HEK293T (cell line): ENCODE measurements at regions not wholly inside any gene's neighbourhood (a gene's known extent, or its start where the extent isn't known, plus 50 kb on each side); places are given as distances from the start of the nearest gene placed in this dataset.

Experiments
- CTCF ChIA-PET: fragments of 350-600 bp; formaldehyde crosslinking; extraction: SDS; loops from one replicate; lab custom pipeline; 2021; ENCODE audit warnings: antibody characterized with exemption, inconsistent platforms; lab: Yijun Ruan, JAX
- POLR2A ChIA-PET: fragments of 350-600 bp; formaldehyde crosslinking; extraction: SDS; loops from one replicate; lab custom pipeline; 2020; ENCODE audit warnings: antibody characterized with exemption, inconsistent platforms; lab: Yijun Ruan, JAX
- DNase-seq: peaks from one replicate; pipeline ENCODE4 v3.0.0; 2012; ENCODE audit warnings: mixed read lengths; ENCODE audit errors: extremely low spot score
- ARNT ChIP-seq: fragments of 450-650 bp; IDR thresholded peaks from 2 replicates; pipeline ENCODE4 v1.6.1; 2017; ENCODE audit warnings: mild to moderate bottlenecking
- BHLHE40 ChIP-seq: fragments of 450-650 bp; IDR thresholded peaks from 2 replicates; pipeline ENCODE4 v1.6.1; 2016; ENCODE audit warnings: mild to moderate bottlenecking, moderate library complexity, borderline replicate concordance
- CTBP1 ChIP-seq: fragments of 450-650 bp; IDR thresholded peaks from 2 replicates; pipeline ENCODE4 v1.6.1; 2016; ENCODE audit warnings: borderline replicate concordance
- ELF4 ChIP-seq: fragments of 450-650 bp; IDR thresholded peaks from 2 replicates; pipeline ENCODE4 v1.6.1; 2017; ENCODE audit warnings: antibody characterized with exemption
- FOXA1 ChIP-seq: fragments of 450-650 bp; IDR thresholded peaks from 2 replicates; pipeline ENCODE4 v1.6.1; 2016; ENCODE audit warnings: mild to moderate bottlenecking
- FOXK2 ChIP-seq: fragments of 450-650 bp; IDR thresholded peaks from 2 replicates; pipeline ENCODE4 v1.6.1; 2016; ENCODE audit warnings: mild to moderate bottlenecking
- FOXM1 ChIP-seq: fragments of 450-650 bp; IDR thresholded peaks from 2 replicates; pipeline ENCODE4 v1.6.1; 2017; ENCODE audit warnings: mild to moderate bottlenecking, borderline replicate concordance
- HDGF ChIP-seq: fragments of 450-650 bp; IDR thresholded peaks from 2 replicates; pipeline ENCODE4 v1.6.1; 2017; ENCODE audit warnings: antibody characterized with exemption, borderline replicate concordance
- L3MBTL2 ChIP-seq: fragments of 450-650 bp; conservative IDR thresholded peaks from 2 replicates; pipeline ENCODE4 v1.6.1; 2016; ENCODE audit warnings: mild to moderate bottlenecking
- LEF1 ChIP-seq: fragments of 450-650 bp; IDR thresholded peaks from 2 replicates; pipeline ENCODE4 v1.6.1; 2017; ENCODE audit warnings: mild to moderate bottlenecking, borderline replicate concordance
- NFRKB ChIP-seq: fragments of 450-650 bp; IDR thresholded peaks from 2 replicates; pipeline ENCODE4 v1.6.1; 2016; ENCODE audit warnings: mild to moderate bottlenecking, moderate library complexity
- SP1 ChIP-seq: fragments of 450-650 bp; IDR thresholded peaks from 2 replicates; pipeline ENCODE4 v1.6.1; 2017
- SUZ12 ChIP-seq: fragments of 450-650 bp; IDR thresholded peaks from 2 replicates; pipeline ENCODE4 v1.6.1; 2016; ENCODE audit warnings: mild to moderate bottlenecking
- TARDBP ChIP-seq: fragments of 450-650 bp; IDR thresholded peaks from 2 replicates; pipeline ENCODE4 v1.6.1; 2016
- ZNF384 ChIP-seq: fragments of 450-650 bp; IDR thresholded peaks from 2 replicates; pipeline ENCODE4 v1.6.1; 2016
- TF ChIP-seq, protein P1 (sequence below): fragments of 450-650 bp; IDR thresholded peaks from 2 replicates; pipeline ENCODE4 v1.6.1; 2016

DNA sequence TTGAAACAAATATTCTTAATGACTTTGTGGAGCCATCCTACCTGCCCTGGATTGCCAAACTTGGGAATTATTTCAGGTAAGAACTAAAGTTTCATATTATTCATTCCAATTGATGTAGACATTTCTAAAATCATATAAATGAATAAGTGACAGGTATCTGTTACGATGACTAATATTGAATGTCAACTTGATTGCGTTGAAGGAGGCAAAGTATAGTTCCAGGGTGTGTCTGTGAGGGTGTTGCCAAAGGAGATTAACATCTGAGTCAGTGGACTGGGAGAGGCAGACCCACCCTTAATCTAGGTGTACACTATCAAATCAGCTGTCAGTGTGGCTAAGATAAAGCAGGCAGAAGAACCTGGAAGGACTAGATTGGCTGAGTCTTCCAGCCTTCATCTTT is 1688.4 kb upstream of the CDH9 start:
- no peak for DNase-seq
- POLR2A ChIA-PET: no interaction called here
- TF ChIP-seq NFRKB (no peak), TARDBP (no peak), ELF4 (no peak), ARNT (no peak), FOXM1 (no peak), SUZ12 (no peak), SP1 (no peak), L3MBTL2 (no peak), BHLHE40 (no peak), CTBP1 (no peak), FOXK2 (no peak), ZNF384 (no peak)
- TF ChIP-seq, protein P1, sequence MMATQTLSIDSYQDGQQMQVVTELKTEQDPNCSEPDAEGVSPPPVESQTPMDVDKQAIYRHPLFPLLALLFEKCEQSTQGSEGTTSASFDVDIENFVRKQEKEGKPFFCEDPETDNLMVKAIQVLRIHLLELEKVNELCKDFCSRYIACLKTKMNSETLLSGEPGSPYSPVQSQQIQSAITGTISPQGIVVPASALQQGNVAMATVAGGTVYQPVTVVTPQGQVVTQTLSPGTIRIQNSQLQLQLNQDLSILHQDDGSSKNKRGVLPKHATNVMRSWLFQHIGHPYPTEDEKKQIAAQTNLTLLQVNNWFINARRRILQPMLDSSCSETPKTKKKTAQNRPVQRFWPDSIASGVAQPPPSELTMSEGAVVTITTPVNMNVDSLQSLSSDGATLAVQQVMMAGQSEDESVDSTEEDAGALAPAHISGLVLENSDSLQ: no peak
- CTCF ChIA-PET: no interaction called here

DNA sequence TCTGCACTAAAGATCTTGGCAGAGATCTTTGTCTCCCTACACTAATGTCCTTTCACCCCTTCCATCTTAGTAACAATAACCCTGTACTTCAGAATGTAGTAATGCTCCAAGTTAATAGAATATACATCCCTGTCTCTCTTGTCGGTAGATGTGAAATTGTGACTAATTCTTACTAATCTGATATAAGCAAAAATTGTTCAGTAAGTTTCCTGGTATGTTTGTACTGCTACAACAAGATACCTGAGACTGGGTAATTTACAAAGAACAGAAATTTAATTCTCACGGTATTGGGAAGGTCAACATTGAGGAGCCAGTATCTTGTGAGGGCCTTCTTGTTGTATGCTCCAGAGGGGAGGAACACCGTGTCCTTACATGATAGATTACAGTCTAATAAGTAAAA is 1686.6 kb upstream of the CDH9 start:
- ChIA-PET POLR2A (no interaction called here), CTCF (no interaction called here)
- no peak for DNase-seq
- no peak for TF ChIP-seq BHLHE40
- TF ChIP-seq HDGF: no peak
- no peak for TF ChIP-seq NFRKB
- TF ChIP-seq CTBP1: no peak
- no peak for TF ChIP-seq ARNT
- no peak for TF ChIP-seq FOXK2
- TF ChIP-seq FOXA1: no peak
- TF ChIP-seq L3MBTL2: no peak

DNA sequence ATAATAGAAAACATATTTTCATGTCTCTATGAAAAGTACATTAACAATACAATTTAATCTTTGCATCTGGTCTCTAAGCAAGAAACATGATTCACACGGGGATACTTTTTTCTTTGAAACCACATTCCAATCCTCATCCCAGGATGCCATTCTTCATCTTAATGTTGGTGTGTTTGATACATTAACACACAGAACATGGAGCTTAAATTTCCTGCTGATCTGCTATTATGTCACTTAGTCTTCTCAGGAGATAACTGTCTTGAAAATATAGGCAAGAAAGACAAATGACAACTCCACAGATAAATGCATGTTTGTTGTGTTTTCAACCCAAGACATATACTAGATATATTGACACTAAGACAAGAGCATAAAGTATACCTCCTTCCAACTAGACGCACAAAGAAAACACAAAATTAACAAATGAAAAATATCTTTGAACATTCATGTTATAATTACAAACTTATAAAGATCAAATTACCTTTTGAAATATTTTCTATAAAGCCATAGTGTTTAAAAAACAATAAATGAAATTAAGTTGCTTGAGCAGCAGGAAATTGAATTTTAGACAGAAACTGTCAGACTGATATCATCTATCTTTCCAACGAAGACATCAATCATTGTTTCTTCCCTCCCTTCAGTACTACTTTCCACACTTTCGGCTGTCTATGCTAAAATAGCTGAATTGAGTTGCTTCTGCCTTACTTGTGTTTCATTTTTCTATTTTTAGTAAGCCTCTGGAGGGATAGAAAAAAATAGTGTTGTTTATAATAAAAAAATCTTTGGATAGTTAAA is 1676.7 kb upstream of the CDH9 start:
- no peak for DNase-seq
- TF ChIP-seq HDGF (no peak), NFRKB (no peak), TARDBP (no peak), ZNF384 (no peak), SUZ12 (no peak), FOXA1 (no peak), FOXK2 (no peak), LEF1 (no peak), L3MBTL2 (no peak), ARNT (no peak), BHLHE40 (no peak), ELF4 (no peak), CTBP1 (no peak), FOXM1 (no peak)
- TF ChIP-seq, protein P1: no peak
- ChIA-PET CTCF (no interaction called here), POLR2A (no interaction called here)

GRCh38 chr5:28710360-28710759 is 1672.0 kb upstream of the CDH9 start:
- ChIA-PET CTCF (no interaction called here), POLR2A (no interaction called here)
- DNase-seq: peak; percentile 4
- TF ChIP-seq SP1: no peak
- TF ChIP-seq SUZ12: no peak
- no peak for TF ChIP-seq FOXA1
- no peak for TF ChIP-seq HDGF
- TF ChIP-seq ELF4: no peak
- no peak for TF ChIP-seq TARDBP
- no peak for TF ChIP-seq L3MBTL2
- no peak for TF ChIP-seq BHLHE40
- no peak for TF ChIP-seq CTBP1
- no peak for TF ChIP-seq FOXM1
- TF ChIP-seq NFRKB: no peak
- TF ChIP-seq, protein P1: no peak
- no peak for TF ChIP-seq FOXK2
- no peak for TF ChIP-seq ZNF384
- TF ChIP-seq ARNT: no peak
- TF ChIP-seq LEF1: no peak

GRCh38 chr5:28708472-28708871 is 1670.1 kb upstream of the CDH9 start:
- DNase-seq: no peak
- TF ChIP-seq NFRKB (no peak), L3MBTL2 (no peak), ARNT (no peak), FOXM1 (no peak), LEF1 (no peak), HDGF (no peak), ELF4 (no peak), FOXK2 (no peak), FOXA1 (no peak), CTBP1 (no peak), TARDBP (no peak), SP1 (no peak), SUZ12 (no peak), ZNF384 (no peak), BHLHE40 (no peak)
- TF ChIP-seq, protein P1: no peak
- ChIA-PET POLR2A (no interaction called here), CTCF (no interaction called here)
